SU-DHL-6 (cell line): ENCODE measurements at regions not wholly inside any gene's neighbourhood (a gene's known extent, or its start where the extent isn't known, plus 50 kb on each side); places are given as distances from the start of the nearest gene placed in this dataset.

ENCODE experiments used
- H2AFZ ChIP-seq: fragments of 200-600 bp; sonication (generic); 2 replicates; pipeline ENCODE4 v1.6.1; 2014; ENCODE audit warnings: low read depth, mild to moderate bottlenecking, moderate library complexity, mixed read lengths, antibody characterized with exemption, low read length; ENCODE audit not compliant: severe bottlenecking
- H3F3A ChIP-seq: fragments of 200-600 bp; shearing (Covaris generic); 2 replicates; pipeline ENCODE4 v1.6.0; 2016; ENCODE audit warnings: antibody characterized with exemption, mild to moderate bottlenecking; ENCODE audit not compliant: insufficient read depth
- H3K27ac ChIP-seq: fragments of 200-600 bp; sonication (generic); 2 replicates; pipeline ENCODE4 v1.5.1; 2016; ENCODE audit warnings: low read depth, mild to moderate bottlenecking, low read length, moderate library complexity, mixed read lengths
- H3K27me3 ChIP-seq: fragments of 200-600 bp; sonication (generic), shearing (Covaris generic); 2 replicates; pipeline ENCODE4 v1.6.0; 2014; ENCODE audit warnings: mild to moderate bottlenecking, low read length
- H3K36me3 ChIP-seq: fragments of 200-600 bp; sonication (generic); 2 replicates; pipeline ENCODE4 v1.6.1; 2014; ENCODE audit warnings: mild to moderate bottlenecking, low read length, mixed read lengths
- H3K4me2 ChIP-seq: fragments of 300-600, 200-600 bp; shearing (Covaris generic), sonication (generic); 2 replicates; pipeline ENCODE4 v1.6.0; 2014; ENCODE audit warnings: low read length, low read depth, mild to moderate bottlenecking; ENCODE audit not compliant: poor library complexity, severe bottlenecking
- H3K4me3 ChIP-seq: fragments of 200-600 bp; sonication (generic); 2 replicates; pipeline ENCODE4 v1.5.1; 2014; ENCODE audit warnings: antibody characterized with exemption, low read length, mild to moderate bottlenecking, mixed read lengths; ENCODE audit not compliant: insufficient read depth, poor library complexity, severe bottlenecking
- H3K79me2 ChIP-seq: fragments of 200-600 bp; sonication (generic); 2 replicates; pipeline ENCODE4 v1.6.1; 2014; ENCODE audit warnings: mild to moderate bottlenecking, low read length, moderate library complexity; ENCODE audit not compliant: insufficient read depth
- H3K9ac ChIP-seq: fragments of 200-600 bp; sonication (generic); 2 replicates; pipeline ENCODE4 v1.7.0; 2014; ENCODE audit warnings: mild to moderate bottlenecking, low read length
- H3K9me2 ChIP-seq: fragments of 200-600 bp; sonication (generic); replicated peaks from 2 replicates; pipeline ENCODE4 v1.6.1; 2014; ENCODE audit warnings: low read length; ENCODE audit not compliant: insufficient read depth
- H3K9me3 ChIP-seq: fragments of 200-600 bp; sonication (generic); 2 replicates; pipeline ENCODE4 v1.6.1; 2014; ENCODE audit warnings: low read length, mixed read lengths; ENCODE audit not compliant: insufficient read depth
- H4K20me1 ChIP-seq: fragments of 200-600 bp; sonication (generic); 2 replicates; pipeline ENCODE4 v1.6.1; 2014; ENCODE audit warnings: low read depth, mild to moderate bottlenecking, antibody characterized with exemption, low read length, moderate library complexity, mixed read lengths
- CTCF ChIP-seq: fragments of 200-600 bp; sonication (generic); IDR thresholded peaks from one replicate; pipeline ENCODE4 v1.5.1; 2017; ENCODE audit warnings: antibody characterized with exemption, mild to moderate bottlenecking, low read length, moderate library complexity; ENCODE audit not compliant: insufficient read depth, poor library complexity, severe bottlenecking
- EZH2phosphoT487 ChIP-seq: fragments of 200-600 bp; sonication (generic), shearing (Covaris generic); conservative IDR thresholded peaks from 2 replicates; pipeline ENCODE4 v1.6.1; 2018; ENCODE audit warnings: mild to moderate bottlenecking, antibody characterized with exemption, low read length, moderate library complexity, mixed read lengths

- TF ChIP-seq CTCF (no peak), EZH2phosphoT487 (no peak)
- no peaks in the 10 kb centered on the region for H3K36me3 ChIP-seq
- no peak overlapping the region for H3K4me3 ChIP-seq
- H3F3A ChIP-seq, result no peaks in the 10 kb centered on the region
- no peaks in the 10 kb centered on the region for H3K27me3 ChIP-seq
- H3K27ac ChIP-seq, result no peak overlapping the region
- H3K9me3 ChIP-seq, result no peaks in the 10 kb centered on the region
- no peak overlapping the region for H3K4me2 ChIP-seq
- no peak overlapping the region for H2AFZ ChIP-seq
- no peaks in the 10 kb centered on the region for H3K79me2 ChIP-seq
- no peak overlapping the region for H3K9ac ChIP-seq
- H3K9me2 ChIP-seq, result no peaks in the 10 kb centered on the region
- H4K20me1 ChIP-seq, result no peaks in the 10 kb centered on the region
These were observed 335.6 kb upstream of the SALL3 start for GRCh38 chr18:78643981-78644380.

- no peaks in the 10 kb centered on the region for H3K9me3 ChIP-seq
- no peak overlapping the region for H3K4me2 ChIP-seq
- H3K9ac ChIP-seq, result no peak overlapping the region
- H3K27me3 ChIP-seq, result no peaks in the 10 kb centered on the region
- no peaks in the 10 kb centered on the region for H4K20me1 ChIP-seq
- TF ChIP-seq CTCF (no peak), EZH2phosphoT487 (no peak)
- H3K79me2 ChIP-seq, result no peaks in the 10 kb centered on the region
- H3K36me3 ChIP-seq, result no peaks in the 10 kb centered on the region
- H3K27ac ChIP-seq, result no peak overlapping the region
- H3F3A ChIP-seq, result no peaks in the 10 kb centered on the region
- H2AFZ ChIP-seq, result no peak overlapping the region
- H3K9me2 ChIP-seq, result no peaks in the 10 kb centered on the region
- no peak overlapping the region for H3K4me3 ChIP-seq
These were observed 334.4 kb upstream of the SALL3 start for GRCh38 chr18:78645216-78645615.

GRCh38 chr18:78647018-78647417 is 332.6 kb upstream of the SALL3 start:
- no peak overlapping the region for H3K27ac ChIP-seq
- no peak overlapping the region for H3K4me2 ChIP-seq
- H3K9ac ChIP-seq, result no peak overlapping the region
- H3K79me2 ChIP-seq, result no peaks in the 10 kb centered on the region
- no peak overlapping the region for H3K4me3 ChIP-seq
- no peaks in the 10 kb centered on the region for H3F3A ChIP-seq
- H3K36me3 ChIP-seq, result no peaks in the 10 kb centered on the region
- H3K9me2 ChIP-seq, result no peaks in the 10 kb centered on the region
- no peak overlapping the region for H2AFZ ChIP-seq
- TF ChIP-seq CTCF (no peak), EZH2phosphoT487 (no peak)
- H4K20me1 ChIP-seq, result no peaks in the 10 kb centered on the region
- no peaks in the 10 kb centered on the region for H3K27me3 ChIP-seq
- no peaks in the 10 kb centered on the region for H3K9me3 ChIP-seq

- H2AFZ ChIP-seq, result no peak overlapping the region
- no peaks in the 10 kb centered on the region for H3K27me3 ChIP-seq
- no peak overlapping the region for H3K27ac ChIP-seq
- no peak overlapping the region for H3K9ac ChIP-seq
- H3F3A ChIP-seq, result no peaks in the 10 kb centered on the region
- no peaks in the 10 kb centered on the region for H4K20me1 ChIP-seq
- no peaks in the 10 kb centered on the region for H3K9me2 ChIP-seq
- H3K36me3 ChIP-seq, result no peaks in the 10 kb centered on the region
- no peak overlapping the region for H3K4me3 ChIP-seq
- H3K4me2 ChIP-seq, result no peak overlapping the region
- H3K79me2 ChIP-seq, result no peaks in the 10 kb centered on the region
- TF ChIP-seq EZH2phosphoT487 (no peak), CTCF (no peak)
- H3K9me3 ChIP-seq, result no peaks in the 10 kb centered on the region
These were observed 330.2 kb upstream of the SALL3 start for GRCh38 chr18:78649421-78649820.
